ACC112 (cell line): ENCODE measurements at regions not wholly inside any gene's neighbourhood (a gene's known extent, or its start where the extent isn't known, plus 50 kb on each side); places are given as distances from the start of the nearest gene placed in this dataset.
"Not testable (repeated sequence)": the region's sequence is repeated elsewhere in the genome, so short reads cannot be mapped to it uniquely, and the experiment has no call there.

ENCODE experiments used
- H2AFZ ChIP-seq: fragments of 200-600 bp; sonication (generic); one replicate; pipeline ENCODE4 v1.6.0; 2017; ENCODE audit warnings: antibody characterized with exemption, low read length; ENCODE audit not compliant: unreplicated experiment
- H3K27ac ChIP-seq: fragments of 200-600 bp; sonication (generic); 2 replicates; pipeline ENCODE4 v1.5.1; 2014; ENCODE audit warnings: low read depth, mild to moderate bottlenecking, antibody characterized with exemption, low read length, moderate library complexity
- H3K27me3 ChIP-seq: fragments of 200-600 bp; sonication (generic); 2 replicates; pipeline ENCODE4 v1.6.1; 2014; ENCODE audit warnings: mild to moderate bottlenecking, antibody characterized with exemption, low read length, moderate library complexity, mixed read lengths; ENCODE audit not compliant: insufficient read depth
- H3K36me3 ChIP-seq: fragments of 200-600 bp; sonication (generic); 2 replicates; pipeline ENCODE4 v1.6.1; 2016; ENCODE audit warnings: mild to moderate bottlenecking, antibody characterized with exemption, low read length, moderate library complexity, mixed read lengths; ENCODE audit not compliant: insufficient read depth
- H3K4me1 ChIP-seq: fragments of 200-600 bp; sonication (generic); one replicate; pipeline ENCODE4 v1.6.1; 2016; ENCODE audit warnings: low read length, mixed read lengths; ENCODE audit not compliant: insufficient read depth, unreplicated experiment, control insufficient read depth
- H3K4me3 ChIP-seq: fragments of 200-600 bp; sonication (generic); 2 replicates; pipeline ENCODE4 v1.5.1; 2014; ENCODE audit warnings: mild to moderate bottlenecking, low read depth, low read length
- H3K79me2 ChIP-seq: fragments of 200-600 bp; sonication (generic); one replicate; pipeline ENCODE4 v1.6.0; 2016; ENCODE audit warnings: low read length; ENCODE audit not compliant: control insufficient read depth, unreplicated experiment, insufficient read depth

GRCh38 chr7:66456431-66456830, 172.2 kb upstream of the KCTD7 start:
- H2AFZ ChIP-seq, H3K27me3 ChIP-seq, H3K4me1 ChIP-seq, H3K4me3 ChIP-seq, H3K36me3 ChIP-seq, H3K27ac ChIP-seq, H3K79me2 ChIP-seq: not testable (repeated sequence)

DNA sequence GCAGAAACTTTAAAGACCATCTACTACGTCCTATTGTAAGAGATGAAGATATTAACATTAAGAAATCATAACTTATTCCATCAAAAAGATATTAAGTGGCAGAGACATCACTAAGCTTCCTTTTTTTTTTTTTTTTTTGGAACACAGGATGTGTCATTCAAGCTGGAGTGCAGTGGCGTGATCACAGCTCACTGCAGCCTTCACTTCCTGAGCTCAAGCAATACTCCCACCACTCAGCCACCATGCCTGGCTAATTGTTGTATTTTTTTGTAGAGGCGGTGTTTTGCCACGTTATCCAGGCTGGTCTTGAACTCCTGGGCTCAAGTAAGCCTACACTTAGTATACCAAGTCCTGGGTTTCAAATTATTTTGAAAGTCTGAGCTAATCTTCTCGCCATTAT, 169.7 kb upstream of the KCTD7 start:
- H3K27me3 ChIP-seq, H3K4me1 ChIP-seq: not testable (repeated sequence)

DNA sequence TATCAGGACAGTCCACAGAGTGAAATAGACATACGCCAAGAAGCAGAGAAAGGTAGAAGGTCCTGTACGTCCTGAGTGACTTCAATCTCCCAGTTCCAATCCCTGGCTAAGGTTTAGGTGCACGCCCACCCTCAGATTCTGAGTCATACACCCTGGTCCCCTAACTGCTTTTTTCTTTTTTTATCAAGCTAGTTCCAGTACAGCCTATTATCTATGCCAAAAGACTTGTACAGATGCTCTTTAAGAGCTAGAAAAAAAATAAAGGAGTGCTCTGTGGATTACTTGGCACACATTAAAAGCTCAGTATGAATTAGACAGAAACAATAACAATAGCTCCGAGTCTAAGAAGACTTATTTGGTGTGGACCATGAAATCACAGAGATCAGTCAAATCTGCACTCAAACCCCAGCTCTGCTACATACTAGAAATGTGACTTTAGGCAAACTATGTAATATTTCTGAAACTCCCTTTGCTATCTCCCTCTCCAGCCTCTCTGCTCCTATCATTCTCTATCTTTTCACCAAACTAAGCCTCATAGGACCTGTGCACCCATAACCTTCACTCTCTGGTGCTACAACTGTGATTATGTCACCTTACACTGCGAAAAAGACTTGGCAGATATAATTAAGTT, 168.8 kb upstream of the KCTD7 start:
- H3K4me1 ChIP-seq, H2AFZ ChIP-seq, H3K4me3 ChIP-seq, H3K36me3 ChIP-seq, H3K79me2 ChIP-seq, H3K27ac ChIP-seq, H3K27me3 ChIP-seq: not testable (repeated sequence)

More for the DNA sequence above, 169.7 kb upstream of the KCTD7 start:
- H2AFZ ChIP-seq, H3K27ac ChIP-seq, H3K79me2 ChIP-seq, H3K4me3 ChIP-seq, H3K36me3 ChIP-seq: not testable (repeated sequence)

DNA sequence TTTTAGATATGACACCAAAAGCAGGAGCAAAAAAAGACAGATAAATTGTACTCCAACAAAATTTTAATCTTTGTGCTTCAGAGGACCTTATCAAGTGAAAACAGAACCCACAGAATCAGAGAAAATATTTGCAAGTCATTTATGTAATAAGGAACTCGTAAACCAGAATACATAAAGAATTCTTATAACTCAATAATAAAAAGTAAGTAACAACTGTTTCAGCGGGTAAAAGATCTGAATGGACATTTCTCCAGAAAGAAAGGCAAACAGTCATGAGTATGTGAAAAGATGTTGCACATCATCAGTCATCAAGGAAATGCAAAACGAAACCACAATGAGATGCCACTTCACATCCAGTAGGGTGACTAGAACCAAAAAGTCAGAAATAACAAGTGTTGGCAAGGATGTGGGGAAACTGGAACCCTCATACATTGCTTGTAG, 167.7 kb upstream of the KCTD7 start:
- Histone ChIP-seq H3K27me3 (no peaks in the 10 kb centered on the region), H2AFZ (no peak overlapping the region), H3K27ac (no peak overlapping the region), H3K79me2 (no peaks in the 10 kb centered on the region), H3K36me3 (no peaks in the 10 kb centered on the region), H3K4me3 (no peak overlapping the region), H3K4me1 (peaks cover 3% of the 10 kb centered on the region)

DNA sequence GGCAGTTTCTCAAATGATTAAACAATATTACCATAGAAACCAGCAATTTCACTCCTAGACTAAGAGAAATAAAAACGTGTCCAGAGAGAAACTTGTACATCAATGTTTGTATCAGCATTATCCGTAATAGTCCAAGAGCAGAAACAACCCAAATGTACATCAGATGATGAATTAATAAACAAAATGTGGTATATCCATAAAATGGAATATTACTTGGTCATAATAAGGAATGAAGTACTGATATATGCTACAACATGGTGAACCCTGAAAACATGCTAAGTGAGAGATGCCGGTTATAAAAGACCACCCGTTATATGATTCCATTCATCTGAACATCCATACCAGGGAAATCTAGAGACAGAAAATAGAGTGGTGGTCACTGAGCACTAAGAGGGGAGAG, 167.3 kb upstream of the KCTD7 start:
- not testable (repeated sequence) for H3K79me2 ChIP-seq, H2AFZ ChIP-seq, H3K36me3 ChIP-seq, H3K27ac ChIP-seq, H3K4me1 ChIP-seq, H3K27me3 ChIP-seq, H3K4me3 ChIP-seq

- H3K4me1 ChIP-seq, H2AFZ ChIP-seq: not testable (repeated sequence)
Observed at GRCh38 chr7:66462831-66463230, 165.8 kb upstream of the KCTD7 start.

GRCh38 chr7:66464059-66464458, 164.6 kb upstream of the KCTD7 start:
- Histone ChIP-seq H3K4me3 (no peak overlapping the region), H3K27ac (no peak overlapping the region), H3K4me1 (peaks cover 3% of the 10 kb centered on the region), H3K79me2 (no peaks in the 10 kb centered on the region), H3K27me3 (no peaks in the 10 kb centered on the region), H3K36me3 (no peaks in the 10 kb centered on the region), H2AFZ (no peak overlapping the region)

More at GRCh38 chr7:66462831-66463230, 165.8 kb upstream of the KCTD7 start:
- not testable (repeated sequence) for H3K36me3 ChIP-seq, H3K4me3 ChIP-seq, H3K79me2 ChIP-seq, H3K27me3 ChIP-seq, H3K27ac ChIP-seq

DNA sequence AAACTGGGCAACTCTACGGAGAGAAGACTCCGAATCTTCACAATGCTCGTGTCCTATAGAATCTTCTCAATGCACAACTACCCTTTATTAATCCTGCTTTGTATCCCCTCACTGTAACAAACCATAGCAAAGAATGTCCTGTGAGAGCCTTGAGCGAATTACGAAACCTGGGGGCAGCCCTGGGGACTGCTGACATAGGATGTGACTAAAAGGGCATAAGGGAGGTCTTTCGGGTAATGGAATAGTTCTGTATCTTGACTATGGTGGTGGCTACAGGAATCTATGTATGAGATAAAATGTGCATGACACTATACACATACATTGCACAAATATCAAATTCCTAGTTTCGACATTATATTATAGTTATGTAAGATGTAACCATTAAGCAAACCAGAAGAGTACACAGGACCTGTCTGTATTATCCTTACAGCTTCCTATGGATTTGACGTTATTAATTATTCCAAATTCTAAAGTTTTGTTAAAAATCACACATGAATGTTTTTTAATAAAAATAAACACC, 162.5 kb upstream of the KCTD7 start:
- H3K4me3 ChIP-seq = no peak overlapping the region
- no peaks in the 10 kb centered on the region for H3K27me3 ChIP-seq
- no peak overlapping the region for H2AFZ ChIP-seq
- H3K27ac ChIP-seq = no peak overlapping the region
- H3K36me3 ChIP-seq = no peaks in the 10 kb centered on the region
- no peaks in the 10 kb centered on the region for H3K79me2 ChIP-seq
- no peaks in the 10 kb centered on the region for H3K4me1 ChIP-seq

- Histone ChIP-seq H3K4me1 (no peaks in the 10 kb centered on the region), H3K4me3 (no peak overlapping the region), H3K79me2 (no peaks in the 10 kb centered on the region), H3K36me3 (no peaks in the 10 kb centered on the region), H3K27ac (no peak overlapping the region), H2AFZ (no peak overlapping the region), H3K27me3 (no peaks in the 10 kb centered on the region)
Observed at GRCh38 chr7:66467887-66468286, 160.8 kb upstream of the KCTD7 start.

- not testable (repeated sequence) for H3K36me3 ChIP-seq, H3K4me1 ChIP-seq, H3K79me2 ChIP-seq, H3K27me3 ChIP-seq, H3K27ac ChIP-seq, H2AFZ ChIP-seq, H3K4me3 ChIP-seq
Observed at GRCh38 chr7:66473064-66473463, 155.6 kb upstream of the KCTD7 start.

DNA sequence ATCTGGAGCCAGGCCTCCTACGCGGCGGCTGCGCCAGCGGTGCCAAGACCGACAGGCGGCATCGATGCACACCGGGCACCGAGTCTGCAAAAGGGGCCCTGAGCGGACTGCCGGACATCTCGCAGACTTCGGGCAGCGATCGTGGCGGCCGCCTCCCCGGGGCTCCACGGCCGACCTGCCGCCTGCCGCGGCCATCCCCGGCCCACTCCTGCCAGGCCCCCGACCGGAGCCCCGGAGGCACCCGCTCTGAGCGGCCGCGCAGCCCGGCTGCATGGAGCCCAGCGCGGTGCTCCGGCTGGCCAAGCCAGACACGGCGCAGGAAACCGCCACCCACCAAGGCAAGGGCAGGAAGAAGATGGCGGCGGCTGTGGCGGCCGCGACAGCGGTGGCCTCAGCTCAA, 154.2 kb upstream of the KCTD7 start:
- no peak overlapping the region for H3K27ac ChIP-seq
- no peaks in the 10 kb centered on the region for H3K4me1 ChIP-seq
- no peak overlapping the region for H2AFZ ChIP-seq
- no peaks in the 10 kb centered on the region for H3K27me3 ChIP-seq
- no peaks in the 10 kb centered on the region for H3K36me3 ChIP-seq
- H3K79me2 ChIP-seq = no peaks in the 10 kb centered on the region
- H3K4me3 ChIP-seq = no peak overlapping the region
